ENCODE measurements at regions not wholly inside any gene's neighbourhood (a gene's known extent, or its start where the extent isn't known, plus 50 kb on each side); places are given as distances from the start of the nearest gene placed in this dataset.

DNA sequence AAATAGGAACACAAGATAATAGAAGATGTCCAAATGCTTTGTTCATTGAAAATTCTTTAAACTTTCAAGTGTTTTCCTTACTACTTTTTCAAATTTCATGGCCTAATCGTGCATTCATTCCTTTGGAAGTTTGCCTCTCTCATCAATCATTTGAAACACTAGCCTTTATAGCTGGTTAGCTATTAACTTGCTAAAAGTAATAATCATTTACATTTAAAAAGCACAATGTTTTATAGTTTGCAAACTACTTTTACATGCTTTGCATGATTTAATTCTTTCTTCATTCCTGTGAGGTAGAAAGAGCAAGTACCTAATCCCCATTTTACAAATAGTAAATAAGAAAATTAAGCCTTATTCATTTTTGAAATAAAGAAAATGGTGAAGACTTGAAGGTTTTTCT lies 137.4 kb upstream of the SLC7A14 start:
- H3K4me1 ChIP-seq (ENCODE audit: control insufficient read depth, extremely low read depth, insufficient read depth, low read length), result peaks cover 38% of the 10 kb centered on the region
- H3K4me2 ChIP-seq (ENCODE audit: control insufficient read depth, extremely low read depth, insufficient read depth, low read depth, low read length), result no peak overlapping the region
- FAIRE-seq (no peak), DNase-seq (ENCODE audit: low read depth, low spot score) (no peak)
- H3K27me3 ChIP-seq (ENCODE audit: control insufficient read depth, extremely low read depth, insufficient read depth, low read length), result no peaks in the 10 kb centered on the region
- H3K9me1 ChIP-seq (ENCODE audit: control insufficient read depth, extremely low read depth, insufficient read depth, low read length), result no peaks in the 10 kb centered on the region
- dilution Hi-C loops (cut with MboI; ENCODE audit: extremely low pct_ligation_motif_present, low sequenced_read_pairs), result no loop called here
- H3K27ac ChIP-seq (ENCODE audit: control insufficient read depth, insufficient read depth, low read length), result no peak overlapping the region
- TF ChIP-seq CTCF (optimal IDR thresholded peaks at IDR 0.05 in 1 of 3, IDR thresholded peaks at IDR 0.05 in 1 of 3, conservative IDR thresholded peaks at IDR 0.05 in 1 of 3; ENCODE audit: extremely low read depth in 1 of 3, insufficient read depth in 2 of 3, low read length in 3 of 3) (no peak), EZH2 (IDR thresholded peaks at IDR 0.05; ENCODE audit: low read length) (no peak)
- H3K9ac ChIP-seq (ENCODE audit: control insufficient read depth, extremely low read depth, insufficient read depth, low read length), result no peak overlapping the region
- H3K36me3 ChIP-seq (ENCODE audit: control insufficient read depth in 2 of 2, extremely low read depth in 1 of 2, insufficient read depth in 2 of 2, low read length in 2 of 2), result no peaks in the 10 kb centered on the region
- H4K20me1 ChIP-seq (ENCODE audit: control insufficient read depth, extremely low read depth, insufficient read depth, low read length), result no peaks in the 10 kb centered on the region
- no peak overlapping the region for H3K4me3 ChIP-seq (ENCODE audit: control insufficient read depth in 2 of 3, extremely low read depth in 1 of 3, insufficient read depth in 2 of 3, low read depth in 1 of 3, low read length in 3 of 3)
- no peaks in the 10 kb centered on the region for H3K79me2 ChIP-seq (ENCODE audit: control insufficient read depth, insufficient read depth, low read length)
- no peak overlapping the region for H2AFZ ChIP-seq (ENCODE audit: control insufficient read depth, low read length)
- H3K9me3 ChIP-seq (ENCODE audit: control insufficient read depth, low read depth, low read length), result no peaks in the 10 kb centered on the region

DNA sequence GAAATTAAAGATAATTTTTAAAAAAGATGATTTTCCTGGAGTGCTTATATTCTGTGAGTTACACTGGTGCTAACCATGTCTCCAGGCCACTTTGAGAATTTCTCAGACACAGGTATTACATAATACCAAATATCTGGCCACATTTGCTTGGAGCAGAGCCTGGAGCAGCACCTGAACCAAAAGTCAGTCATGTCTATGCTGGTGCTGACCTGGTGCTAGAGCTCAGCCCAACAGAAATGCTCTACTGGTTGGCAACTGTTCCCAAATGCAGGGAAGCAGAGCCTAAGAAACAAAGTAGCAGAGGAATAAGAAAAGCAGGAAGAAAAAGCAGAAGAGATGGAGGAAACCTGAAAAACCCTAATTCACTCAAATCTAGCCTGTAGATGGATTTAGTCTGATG lies 135.7 kb upstream of the SLC7A14 start:
- H3K36me3 ChIP-seq (ENCODE audit: control insufficient read depth in 2 of 2, extremely low read depth in 1 of 2, insufficient read depth in 2 of 2, low read length in 2 of 2), result no peaks in the 10 kb centered on the region
- no peaks in the 10 kb centered on the region for H3K27me3 ChIP-seq (ENCODE audit: control insufficient read depth, extremely low read depth, insufficient read depth, low read length)
- H4K20me1 ChIP-seq (ENCODE audit: control insufficient read depth, extremely low read depth, insufficient read depth, low read length), result no peaks in the 10 kb centered on the region
- no peaks in the 10 kb centered on the region for H3K79me2 ChIP-seq (ENCODE audit: control insufficient read depth, insufficient read depth, low read length)
- DNase-seq (ENCODE audit: low read depth, low spot score) (no peak), FAIRE-seq (peak; percentile 44)
- no peak overlapping the region for H3K4me3 ChIP-seq (ENCODE audit: control insufficient read depth in 2 of 3, extremely low read depth in 1 of 3, insufficient read depth in 2 of 3, low read depth in 1 of 3, low read length in 3 of 3)
- no peak overlapping the region for H3K4me2 ChIP-seq (ENCODE audit: control insufficient read depth, extremely low read depth, insufficient read depth, low read depth, low read length)
- no peak overlapping the region for H3K27ac ChIP-seq (ENCODE audit: control insufficient read depth, insufficient read depth, low read length)
- H3K9me3 ChIP-seq (ENCODE audit: control insufficient read depth, low read depth, low read length), result no peaks in the 10 kb centered on the region
- TF ChIP-seq CTCF (optimal IDR thresholded peaks at IDR 0.05 in 1 of 3, IDR thresholded peaks at IDR 0.05 in 1 of 3, conservative IDR thresholded peaks at IDR 0.05 in 1 of 3; ENCODE audit: extremely low read depth in 1 of 3, insufficient read depth in 2 of 3, low read length in 3 of 3) (no peak), EZH2 (IDR thresholded peaks at IDR 0.05; ENCODE audit: low read length) (no peak)
- dilution Hi-C loops (cut with MboI; ENCODE audit: extremely low pct_ligation_motif_present, low sequenced_read_pairs), result no loop called here
- no peak overlapping the region for H3K9ac ChIP-seq (ENCODE audit: control insufficient read depth, extremely low read depth, insufficient read depth, low read length)
- H2AFZ ChIP-seq (ENCODE audit: control insufficient read depth, low read length), result no peak overlapping the region
- no peaks in the 10 kb centered on the region for H3K9me1 ChIP-seq (ENCODE audit: control insufficient read depth, extremely low read depth, insufficient read depth, low read length)
- peaks cover 22% of the 10 kb centered on the region for H3K4me1 ChIP-seq (ENCODE audit: control insufficient read depth, extremely low read depth, insufficient read depth, low read length)
